HL-60 (cell line): ENCODE measurements at regions not wholly inside any gene's neighbourhood (a gene's known extent, or its start where the extent isn't known, plus 50 kb on each side); places are given as distances from the start of the nearest gene placed in this dataset.

Experiments
- CTCF ChIP-seq: IDR thresholded peaks from one replicate; pipeline ENCODE4 v1.5.1; 2011; ENCODE audit warnings: low read length, control low read depth, inconsistent platforms; ENCODE audit not compliant: insufficient read depth
- REST ChIP-seq: IDR thresholded peaks from 2 replicates; pipeline ENCODE4 v1.6.1; 2012; ENCODE audit warnings: low read depth; ENCODE audit not compliant: insufficient replicate concordance

- no peak for TF ChIP-seq CTCF
- no peak for TF ChIP-seq REST
Measured at GRCh38 chr13:99726282-99726894, 225.1 kb downstream of the TM9SF2 start.
